ENCODE measurements at regions not wholly inside any gene's neighbourhood (a gene's known extent, or its start where the extent isn't known, plus 50 kb on each side); places are given as distances from the start of the nearest gene placed in this dataset.
"Not testable (repeated sequence)": the region's sequence is repeated elsewhere in the genome, so short reads cannot be mapped to it uniquely, and the experiment has no call there.

DNA sequence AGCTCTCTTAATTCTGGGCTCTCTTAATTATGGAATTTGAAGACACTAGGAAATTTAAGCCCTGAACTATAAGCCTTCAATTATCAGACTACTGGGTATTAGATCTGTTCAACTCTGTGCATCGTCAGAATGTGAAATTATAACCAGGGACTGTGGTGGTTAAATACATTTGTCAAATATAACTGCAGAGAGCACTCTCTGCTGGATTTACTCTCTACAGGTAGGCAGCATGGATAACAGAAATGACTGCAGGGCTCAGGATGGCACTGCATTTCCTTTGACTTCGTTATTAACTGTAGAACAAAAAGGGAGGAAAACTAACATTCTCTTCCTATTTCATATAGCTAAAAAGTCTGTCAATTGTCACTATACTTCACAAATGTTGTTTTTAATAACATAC, 310.1 kb upstream of the RASGEF1B start:
- Mint-ChIP-seq H3K27me3 (ENCODE audit: low read depth, poor library complexity) (no peaks in the 10 kb centered on the region), H3K27ac (no peak overlapping the region), H3K4me3 (no peak overlapping the region), H3K36me3 (ENCODE audit: low read depth) (no peaks in the 10 kb centered on the region), H3K9me3 (no peaks in the 10 kb centered on the region), H3K4me1 (no peaks in the 10 kb centered on the region)
- TF ChIP-seq, protein P1, sequence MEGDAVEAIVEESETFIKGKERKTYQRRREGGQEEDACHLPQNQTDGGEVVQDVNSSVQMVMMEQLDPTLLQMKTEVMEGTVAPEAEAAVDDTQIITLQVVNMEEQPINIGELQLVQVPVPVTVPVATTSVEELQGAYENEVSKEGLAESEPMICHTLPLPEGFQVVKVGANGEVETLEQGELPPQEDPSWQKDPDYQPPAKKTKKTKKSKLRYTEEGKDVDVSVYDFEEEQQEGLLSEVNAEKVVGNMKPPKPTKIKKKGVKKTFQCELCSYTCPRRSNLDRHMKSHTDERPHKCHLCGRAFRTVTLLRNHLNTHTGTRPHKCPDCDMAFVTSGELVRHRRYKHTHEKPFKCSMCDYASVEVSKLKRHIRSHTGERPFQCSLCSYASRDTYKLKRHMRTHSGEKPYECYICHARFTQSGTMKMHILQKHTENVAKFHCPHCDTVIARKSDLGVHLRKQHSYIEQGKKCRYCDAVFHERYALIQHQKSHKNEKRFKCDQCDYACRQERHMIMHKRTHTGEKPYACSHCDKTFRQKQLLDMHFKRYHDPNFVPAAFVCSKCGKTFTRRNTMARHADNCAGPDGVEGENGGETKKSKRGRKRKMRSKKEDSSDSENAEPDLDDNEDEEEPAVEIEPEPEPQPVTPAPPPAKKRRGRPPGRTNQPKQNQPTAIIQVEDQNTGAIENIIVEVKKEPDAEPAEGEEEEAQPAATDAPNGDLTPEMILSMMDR (IDR thresholded peaks at IDR 0.05) = no peak
- no peak for DNase-seq

DNA sequence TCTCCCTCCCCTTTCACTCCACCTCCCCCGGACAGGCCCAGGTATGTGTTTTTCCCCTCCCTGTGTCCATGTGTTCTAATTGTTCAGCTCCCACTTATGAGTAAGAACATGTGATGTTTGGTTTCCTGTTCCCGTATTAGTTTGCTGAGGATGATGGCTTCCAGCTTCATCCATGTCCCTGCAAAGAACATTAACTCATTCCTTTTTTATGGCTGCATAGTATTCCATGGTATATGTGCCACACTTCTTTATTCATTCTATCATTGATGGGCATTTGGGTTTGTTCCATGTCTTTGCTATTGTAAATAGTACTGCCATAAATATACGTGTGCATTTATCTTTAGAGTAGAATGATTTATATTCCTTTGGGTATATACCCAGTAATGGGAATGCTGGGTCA, 306.0 kb upstream of the RASGEF1B start:
- DNase-seq; H3K4me3 Mint-ChIP-seq; H3K36me3 Mint-ChIP-seq (ENCODE audit: low read depth); H3K9me3 Mint-ChIP-seq; H3K27ac Mint-ChIP-seq; H3K27me3 Mint-ChIP-seq (ENCODE audit: low read depth, poor library complexity); H3K4me1 Mint-ChIP-seq: not testable (repeated sequence)

GRCh38 chr4:81776794-81777193, 305.1 kb upstream of the RASGEF1B start:
- Mint-ChIP-seq H3K36me3 (ENCODE audit: low read depth) (no peaks in the 10 kb centered on the region), H3K27ac (no peak overlapping the region), H3K9me3 (no peaks in the 10 kb centered on the region), H3K4me1 (no peaks in the 10 kb centered on the region), H3K27me3 (ENCODE audit: low read depth, poor library complexity) (no peaks in the 10 kb centered on the region), H3K4me3 (no peak overlapping the region)
- no peak for DNase-seq
- TF ChIP-seq, protein P1 (IDR thresholded peaks at IDR 0.05) = no peak

DNA sequence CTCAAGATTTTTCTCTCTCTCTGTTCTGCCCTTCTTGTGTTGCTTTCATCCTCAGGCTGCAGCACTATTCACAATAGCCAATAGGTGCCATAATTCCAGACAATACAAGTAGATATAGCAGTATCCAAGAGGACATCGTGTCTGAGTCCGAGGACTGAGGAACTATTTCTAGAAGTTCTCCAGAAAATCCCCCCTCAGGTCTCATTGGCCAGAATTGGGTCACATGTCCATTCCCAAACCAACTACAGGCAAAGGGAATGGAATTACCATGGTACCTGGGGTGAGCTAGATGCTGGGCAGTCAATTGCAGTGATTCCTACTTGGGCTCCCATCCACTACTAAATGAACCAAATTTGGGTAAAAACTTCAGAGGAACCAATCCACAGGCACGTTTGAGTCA, 301.9 kb upstream of the RASGEF1B start:
- TF ChIP-seq, protein P1 (IDR thresholded peaks at IDR 0.05) = no peak
- no peak for DNase-seq
- H3K36me3 Mint-ChIP-seq (ENCODE audit: low read depth) = no peaks in the 10 kb centered on the region
- H3K4me3 Mint-ChIP-seq = no peak overlapping the region
- no peaks in the 10 kb centered on the region for H3K27me3 Mint-ChIP-seq (ENCODE audit: low read depth, poor library complexity)
- no peak overlapping the region for H3K27ac Mint-ChIP-seq
- H3K9me3 Mint-ChIP-seq = no peaks in the 10 kb centered on the region
- no peaks in the 10 kb centered on the region for H3K4me1 Mint-ChIP-seq

DNA sequence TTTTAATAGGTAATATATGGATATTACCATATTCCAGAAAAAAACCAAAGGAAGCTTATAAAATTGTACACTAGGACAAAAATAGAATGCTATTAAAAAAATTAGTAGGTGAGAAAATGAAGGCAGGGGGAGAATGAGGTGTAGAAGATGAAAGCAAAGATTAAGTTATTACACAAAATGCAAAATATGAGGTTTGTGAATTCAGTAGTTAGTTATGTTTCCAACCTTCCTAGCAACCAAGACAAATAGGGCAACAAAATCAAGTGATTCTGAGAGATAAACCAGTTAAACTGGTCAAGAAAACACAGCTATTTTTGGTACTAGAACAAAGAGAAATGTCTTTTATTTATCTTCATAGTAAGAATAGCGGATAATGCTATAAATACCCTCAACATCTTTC, 300.0 kb upstream of the RASGEF1B start:
- Mint-ChIP-seq H3K36me3 (ENCODE audit: low read depth) (no peaks in the 10 kb centered on the region), H3K27me3 (ENCODE audit: low read depth, poor library complexity) (no peaks in the 10 kb centered on the region), H3K9me3 (no peaks in the 10 kb centered on the region), H3K27ac (no peak overlapping the region), H3K4me1 (no peaks in the 10 kb centered on the region), H3K4me3 (no peak overlapping the region)
- TF ChIP-seq, protein P1 (IDR thresholded peaks at IDR 0.05) = no peak
- DNase-seq = no peak

DNA sequence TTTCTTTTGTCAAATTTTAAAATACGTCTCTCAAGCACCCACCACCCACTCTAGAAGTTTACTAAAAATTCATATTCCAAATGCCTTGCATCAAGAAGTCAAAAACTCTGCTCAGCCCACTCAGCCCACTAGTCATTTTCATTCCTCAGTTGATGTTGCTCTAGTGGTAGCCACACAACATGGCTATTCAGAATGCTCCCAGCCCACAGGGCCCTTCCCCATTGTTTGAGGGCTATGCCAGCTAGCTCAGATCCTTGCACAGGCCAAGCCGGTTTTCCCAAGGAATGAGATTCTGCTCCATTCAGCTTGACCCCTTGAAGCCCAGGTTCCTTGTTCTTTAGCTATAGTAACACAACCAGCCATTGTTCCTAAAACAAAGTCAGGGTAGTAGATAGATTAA, 297.5 kb upstream of the RASGEF1B start:
- no peaks in the 10 kb centered on the region for H3K27me3 Mint-ChIP-seq (ENCODE audit: low read depth, poor library complexity)
- no peak for DNase-seq
- no peaks in the 10 kb centered on the region for H3K4me1 Mint-ChIP-seq
- H3K36me3 Mint-ChIP-seq (ENCODE audit: low read depth) = no peaks in the 10 kb centered on the region
- TF ChIP-seq, protein P1 (IDR thresholded peaks at IDR 0.05) = no peak
- H3K4me3 Mint-ChIP-seq = no peak overlapping the region
- no peak overlapping the region for H3K27ac Mint-ChIP-seq
- no peaks in the 10 kb centered on the region for H3K9me3 Mint-ChIP-seq

All from nephron progenitor cell (in vitro differentiated cells).